HG03025 (cell line): ENCODE measurements at regions not wholly inside any gene's neighbourhood (a gene's known extent, or its start where the extent isn't known, plus 50 kb on each side); places are given as distances from the start of the nearest gene placed in this dataset.
"Not testable (repeated sequence)": the region's sequence is repeated elsewhere in the genome, so short reads cannot be mapped to it uniquely, and the experiment has no call there.

Source experiments
- ATAC-seq: cut with Tn5 transposase; IDR thresholded peaks from one replicate; pipeline ENCODE4 v1.9.1; 2021; ENCODE audit warnings: mild to moderate bottlenecking, moderate library complexity; ENCODE audit not compliant: unreplicated experiment, low FRiP score

DNA sequence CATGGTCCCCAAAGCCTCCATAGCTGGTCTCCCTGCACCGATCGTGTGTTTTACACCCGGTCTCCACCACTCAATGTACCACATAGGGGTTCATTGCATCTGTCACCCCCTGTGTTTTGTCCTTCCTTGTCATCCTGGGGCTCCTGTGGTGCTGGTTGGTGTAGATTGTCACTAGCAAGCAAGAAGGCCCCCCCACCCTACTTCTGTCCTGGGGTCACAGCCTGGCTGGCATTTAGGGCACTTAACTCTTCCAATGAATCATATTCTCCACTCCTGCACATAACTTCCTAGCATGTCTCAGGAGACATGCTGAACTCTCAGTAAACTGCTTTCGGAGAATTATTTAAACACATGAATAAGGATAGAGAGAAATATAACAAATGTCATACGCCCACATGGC is 161.4 kb downstream of the BCL2L11 start:
- ATAC-seq: not testable (repeated sequence)

DNA sequence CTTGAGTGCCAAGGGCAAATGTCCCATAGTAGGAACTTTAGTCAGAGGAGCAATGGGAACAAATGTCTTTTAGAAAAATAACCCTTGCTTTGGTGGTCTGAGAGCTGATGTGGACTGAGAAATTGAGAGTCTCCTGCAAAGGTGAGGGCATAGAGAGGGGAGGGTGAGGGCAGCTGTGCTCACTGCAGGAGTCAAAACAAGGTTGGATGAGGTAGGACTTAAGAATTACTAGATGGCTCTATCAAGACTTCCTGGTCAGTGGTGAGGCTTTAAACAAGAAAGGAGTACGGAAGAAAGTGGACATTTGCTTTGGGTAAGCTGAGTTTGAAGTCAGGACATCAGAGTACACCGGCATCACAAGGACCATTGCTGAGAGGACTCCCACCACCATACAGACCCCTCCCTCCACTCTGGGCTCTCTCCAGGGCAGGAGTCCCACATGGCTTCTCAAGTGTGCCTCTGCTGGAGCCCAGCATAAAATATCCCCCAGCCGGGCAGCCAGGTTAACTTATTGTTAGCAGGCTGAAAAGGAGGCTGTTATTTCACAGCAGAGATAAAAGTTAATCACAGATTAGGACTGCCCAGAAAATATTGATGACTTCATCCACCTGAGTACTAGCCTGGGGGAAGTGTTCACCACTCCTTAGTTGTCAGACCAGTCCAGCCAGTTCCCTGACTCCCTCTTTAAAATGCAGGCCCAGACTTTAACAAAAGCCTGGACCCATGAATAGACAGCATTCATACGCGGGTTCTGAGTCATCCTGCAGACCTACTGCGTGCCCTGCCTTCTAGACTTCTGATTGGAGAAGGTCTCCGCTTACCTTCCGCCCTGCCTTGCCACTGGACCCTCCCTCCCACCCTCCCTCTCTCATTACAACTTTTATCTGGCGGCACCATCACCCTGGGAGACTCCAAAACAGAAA is 167.2 kb downstream of the BCL2L11 start:
- ATAC-seq: not testable (repeated sequence)

DNA sequence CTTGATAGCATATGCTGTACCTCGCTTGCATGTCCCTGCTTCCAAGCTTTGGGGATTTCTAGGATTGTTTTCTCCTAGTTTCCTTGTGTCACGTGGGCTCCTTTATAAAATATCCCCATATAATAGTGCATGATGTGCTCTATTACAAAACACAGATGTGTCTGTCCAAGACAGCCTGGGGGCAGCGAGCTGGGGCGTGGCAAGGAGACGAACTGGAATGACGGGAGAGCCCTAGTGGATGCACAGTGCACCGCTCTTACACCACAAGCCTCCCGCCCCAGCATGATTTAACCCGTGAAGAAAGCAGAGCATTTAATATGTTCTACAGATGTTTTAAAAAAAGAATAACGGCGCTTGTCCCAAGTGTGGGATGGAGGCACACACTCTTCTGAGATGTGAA is 169.7 kb downstream of the BCL2L11 start:
- ATAC-seq: not testable (repeated sequence)

DNA sequence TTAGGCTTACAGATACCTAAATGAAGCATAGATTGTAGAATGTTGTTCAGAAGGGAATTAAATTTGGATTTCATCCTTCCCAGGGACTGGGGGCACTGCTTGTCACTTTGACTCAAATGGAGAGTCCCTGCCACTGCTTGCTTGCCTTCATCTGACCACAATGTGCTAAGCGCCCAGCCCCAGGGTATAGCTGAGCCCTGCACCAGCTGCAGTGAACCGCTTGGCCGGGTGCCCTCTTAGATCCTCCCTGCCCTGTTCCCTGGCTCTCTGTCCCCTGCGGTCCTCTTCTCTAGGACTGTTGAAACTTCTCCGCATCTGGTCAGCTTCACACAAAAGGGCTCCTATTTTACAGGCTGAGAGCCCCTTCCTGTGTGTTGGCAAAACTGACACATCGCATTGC is 170.9 kb downstream of the BCL2L11 start:
- ATAC-seq: not testable (repeated sequence)

DNA sequence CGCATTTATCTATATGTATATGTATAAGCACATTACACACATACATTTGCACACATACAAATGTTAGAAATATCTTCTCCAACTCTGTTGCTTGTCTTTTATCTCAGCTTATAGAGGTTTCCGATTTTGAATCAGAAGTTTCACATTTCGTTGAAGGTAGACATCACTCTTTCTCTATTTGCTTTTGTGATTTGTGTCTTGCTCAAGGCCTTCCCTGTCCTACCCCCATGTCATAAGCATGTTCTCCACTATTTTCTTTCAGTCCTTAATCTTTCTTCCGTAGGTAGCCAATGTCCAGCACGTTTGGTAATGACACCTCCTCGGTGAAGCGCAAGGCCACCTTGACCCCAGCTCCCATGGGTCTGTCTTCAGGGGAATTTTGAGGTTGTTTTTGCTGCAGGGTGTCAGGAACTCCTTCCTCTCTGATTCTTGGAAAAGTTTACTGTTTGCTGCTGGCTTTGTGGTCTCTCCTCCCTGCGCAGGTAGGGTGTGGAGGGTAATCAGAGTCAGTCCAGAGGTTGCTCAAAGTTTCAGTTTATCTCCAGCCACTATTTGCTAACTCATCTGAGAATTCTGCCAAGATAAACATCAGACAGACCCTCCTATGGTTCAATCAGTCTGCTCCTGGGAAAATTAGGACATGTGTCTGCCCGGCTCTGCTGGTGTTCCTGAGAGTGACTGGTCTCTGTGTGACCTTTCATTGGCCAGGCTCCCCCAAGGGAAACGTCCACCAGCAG is 171.7 kb downstream of the BCL2L11 start:
- not testable (repeated sequence) for ATAC-seq

DNA sequence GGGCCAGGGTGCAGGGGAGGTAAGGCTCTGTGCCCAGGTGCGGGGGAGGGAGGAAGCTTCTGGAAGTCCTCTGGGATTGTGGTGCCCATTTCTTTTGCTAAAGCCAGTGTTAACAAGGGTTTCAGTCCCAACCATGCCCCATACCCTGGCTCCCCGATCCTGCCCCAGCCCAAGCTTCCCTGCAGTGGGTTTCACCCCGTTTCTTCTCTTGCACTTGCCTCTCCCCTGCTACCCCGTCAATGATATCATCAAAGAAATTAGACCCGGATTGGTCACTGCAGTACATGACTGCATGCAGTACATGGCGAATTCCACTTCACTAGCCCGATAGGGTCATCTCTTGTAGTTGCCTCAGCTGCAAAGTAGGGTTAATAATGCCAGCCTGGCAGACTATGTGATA is 174.0 kb downstream of the BCL2L11 start:
- ATAC-seq: not testable (repeated sequence)

DNA sequence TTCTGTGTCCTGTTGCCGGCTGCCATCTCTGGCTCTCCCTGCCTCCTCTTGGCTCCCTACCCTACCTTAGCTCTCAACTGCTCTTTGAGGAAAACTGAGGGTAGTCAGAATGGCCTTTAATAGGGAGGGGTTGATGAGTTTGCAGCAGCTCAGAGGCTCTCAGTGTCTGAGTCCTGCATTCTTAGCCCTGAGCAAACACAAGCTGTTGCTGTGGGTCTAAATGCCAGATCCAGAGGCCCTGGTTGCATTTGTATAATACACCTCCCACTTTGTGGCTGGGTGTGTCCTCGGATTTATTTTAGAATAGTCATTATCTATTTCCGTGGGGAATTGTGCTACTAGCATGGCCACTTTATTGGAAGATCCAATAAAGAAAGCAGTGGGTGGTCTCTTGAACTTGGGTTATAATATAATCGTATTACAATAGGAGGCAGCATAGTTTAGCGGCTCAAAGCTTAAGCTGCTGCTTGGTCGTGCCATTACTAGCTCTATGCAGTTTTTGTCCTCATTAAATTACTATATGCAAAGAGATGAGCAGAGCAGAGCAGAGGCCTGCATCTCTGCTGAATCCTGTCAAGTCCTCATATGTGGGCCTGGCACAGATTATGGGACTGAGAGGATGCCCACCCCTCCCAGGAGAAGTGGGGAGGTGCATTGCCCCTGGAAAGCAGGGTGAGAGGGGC is 175.5 kb downstream of the BCL2L11 start:
- ATAC-seq: not testable (repeated sequence)

DNA sequence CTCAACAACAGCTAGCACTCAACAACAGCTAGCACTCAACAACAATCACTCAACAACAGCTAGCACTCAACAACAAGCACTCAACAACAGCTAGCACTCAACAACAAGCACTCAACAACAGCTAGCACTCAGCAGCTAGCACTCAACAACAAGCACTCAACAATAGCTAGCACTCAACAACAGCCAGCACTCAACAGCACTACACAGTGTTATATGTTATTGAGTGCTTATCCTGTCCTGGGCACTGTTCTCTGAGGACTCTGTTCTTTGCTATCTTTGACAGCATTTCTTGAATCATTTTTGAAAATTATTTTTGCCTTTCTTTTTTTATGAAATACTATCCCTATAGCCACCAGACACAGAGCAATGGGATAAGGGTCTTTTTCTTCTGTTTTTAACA is 176.4 kb downstream of the BCL2L11 start:
- ATAC-seq: not testable (repeated sequence)

DNA sequence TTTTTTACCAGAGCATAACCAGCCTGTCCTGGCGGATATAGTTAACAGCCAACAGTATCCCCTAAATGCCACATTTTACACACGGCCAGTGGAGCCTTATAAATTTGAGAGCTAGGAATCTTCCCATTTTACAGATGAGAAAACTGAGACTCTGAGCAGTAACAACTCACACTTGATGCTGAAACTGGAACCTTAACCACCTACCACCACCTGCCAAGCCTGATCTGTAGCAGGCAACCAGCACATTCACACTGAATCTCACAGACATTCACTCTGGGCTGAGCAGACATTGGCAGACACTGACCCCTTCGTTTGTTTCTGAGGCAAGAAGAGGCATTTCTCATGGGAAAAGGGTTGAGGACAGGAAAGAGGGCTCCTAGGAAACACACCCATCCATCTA is 178.2 kb downstream of the BCL2L11 start:
- not testable (repeated sequence) for ATAC-seq

DNA sequence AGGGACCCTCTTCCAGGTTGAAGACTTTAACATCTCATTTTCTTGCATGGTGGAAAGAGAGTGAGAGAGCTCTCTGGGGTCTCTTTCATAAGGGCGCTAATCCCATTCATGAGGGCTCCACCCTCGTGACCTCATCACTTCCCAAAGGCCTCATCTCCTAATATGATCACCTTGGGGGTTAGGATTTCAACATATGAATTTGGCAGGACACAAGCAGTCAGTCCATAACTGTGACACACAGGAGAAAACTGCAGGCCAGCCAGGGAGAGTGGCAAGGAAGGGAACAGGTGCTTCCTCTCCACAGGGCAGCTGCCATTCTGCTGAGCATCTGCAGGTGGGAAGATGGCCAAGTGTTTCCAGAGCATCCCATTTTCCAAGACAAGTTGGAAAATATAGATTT is 178.9 kb downstream of the BCL2L11 start:
- not testable (repeated sequence) for ATAC-seq

DNA sequence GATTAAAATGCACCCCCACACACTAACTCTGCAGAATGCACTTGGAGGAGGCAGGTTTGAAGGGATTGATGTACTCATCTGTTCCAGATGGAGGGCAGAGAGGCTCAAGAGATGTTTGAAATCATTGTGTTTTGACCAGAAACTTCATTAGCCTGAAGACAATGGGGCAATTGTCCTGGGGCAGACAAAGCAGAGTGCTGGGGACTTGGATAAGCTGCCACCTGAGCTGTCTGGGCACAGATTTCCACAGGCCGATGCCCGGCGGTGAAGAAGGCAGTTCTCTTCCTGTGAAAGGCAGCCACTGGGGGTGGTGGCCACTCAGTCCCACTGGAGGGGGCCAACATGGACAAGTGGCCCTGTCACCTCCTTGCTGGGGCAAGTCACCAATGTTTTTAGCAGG is 181.0 kb downstream of the BCL2L11 start:
- ATAC-seq: not testable (repeated sequence)

DNA sequence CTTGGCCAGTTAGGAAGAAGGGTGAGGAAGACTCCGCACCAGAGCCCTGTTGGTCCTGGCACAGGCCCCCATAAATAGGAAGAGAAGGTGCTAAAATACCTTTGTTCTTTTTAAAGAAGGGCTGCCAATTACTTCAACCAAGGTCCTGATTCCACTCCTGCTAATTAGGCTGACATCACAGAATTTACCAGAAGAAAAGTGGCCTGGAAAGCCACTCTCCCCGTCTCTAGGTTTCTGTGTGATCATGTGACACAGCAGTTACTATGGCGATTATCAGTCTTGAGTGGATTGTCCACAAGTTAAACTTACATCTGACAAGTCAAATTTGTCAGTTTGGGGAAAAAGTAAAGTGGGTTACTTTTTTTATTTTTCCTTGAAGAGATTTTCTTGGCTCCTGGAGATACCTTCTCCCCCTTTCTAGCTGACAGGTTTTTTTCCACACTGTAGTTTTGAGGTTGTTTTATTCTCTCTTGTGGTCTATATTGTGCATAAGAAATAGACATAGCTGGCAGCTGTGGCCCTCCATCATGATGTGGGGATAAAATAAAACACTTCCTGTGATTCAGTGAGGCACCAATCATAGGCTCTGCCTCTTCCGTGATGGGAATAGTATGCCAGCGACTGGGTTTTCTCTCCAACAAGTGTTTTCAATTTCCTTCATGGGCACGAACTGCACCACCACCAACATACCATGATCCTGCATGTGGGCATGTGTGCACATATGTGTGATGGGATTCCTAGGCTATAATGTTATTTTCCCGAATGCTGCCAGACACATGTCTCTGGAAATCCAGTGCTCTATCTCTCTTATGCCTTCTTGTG is 181.9 kb downstream of the BCL2L11 start:
- ATAC-seq: not testable (repeated sequence)

DNA sequence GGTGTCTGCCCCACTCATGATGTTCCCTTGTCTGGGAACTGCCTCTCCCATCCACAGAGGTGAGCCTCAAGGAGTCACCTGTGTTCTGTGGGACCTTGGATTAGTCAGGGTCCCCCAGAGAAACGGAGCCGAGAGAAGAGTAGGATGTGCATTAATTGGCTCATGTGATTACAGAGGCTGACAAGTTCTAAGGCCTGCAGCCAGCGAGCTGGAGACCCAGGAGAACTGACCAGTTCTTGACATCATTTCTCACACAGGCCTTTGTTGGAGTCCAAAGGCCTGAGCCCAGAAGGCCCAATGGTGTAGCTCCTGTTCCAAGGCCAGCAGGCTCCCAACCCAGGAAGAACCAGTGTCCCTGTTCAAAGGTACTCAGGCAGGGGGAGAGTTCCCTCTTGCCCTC is 186.6 kb downstream of the BCL2L11 start:
- not testable (repeated sequence) for ATAC-seq

DNA sequence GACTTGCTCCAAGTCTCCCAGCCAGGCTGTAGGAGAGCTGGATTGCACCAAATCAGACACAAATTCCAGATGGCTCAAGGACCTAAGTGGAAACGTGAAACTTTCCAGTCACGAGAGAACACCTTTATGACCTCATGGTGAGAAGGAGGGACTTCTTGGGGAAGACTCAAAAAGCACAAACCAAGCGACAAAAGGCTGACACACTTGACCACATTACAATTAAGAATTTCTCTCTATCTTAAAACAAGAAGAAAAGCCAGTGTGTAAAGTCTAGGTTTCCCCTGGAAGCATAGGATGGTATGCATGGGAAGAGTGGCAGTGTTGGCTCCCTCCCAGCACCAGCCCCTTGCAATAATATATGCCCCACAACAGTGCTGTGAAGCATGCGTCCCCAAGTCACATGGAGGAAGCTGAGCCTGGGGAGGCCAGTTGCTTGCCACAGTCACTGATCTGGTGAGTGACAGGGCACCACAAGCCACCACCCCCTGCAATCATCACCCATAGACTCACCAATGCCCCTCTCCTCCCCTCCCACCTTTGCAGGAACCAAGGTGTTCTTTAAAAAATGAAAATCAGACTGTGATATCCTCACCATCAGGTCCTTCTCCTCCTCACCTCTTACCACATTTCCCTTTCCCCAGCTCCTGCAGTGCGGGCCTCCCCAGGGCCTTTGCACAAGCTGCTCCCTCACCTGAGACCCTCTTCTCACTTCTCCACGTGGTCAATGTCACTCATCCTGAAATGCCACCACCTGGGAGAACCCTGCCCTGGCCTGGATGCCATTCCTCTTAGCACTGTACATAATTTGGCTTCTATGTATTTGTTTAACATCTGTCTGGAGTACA is 188.7 kb downstream of the BCL2L11 start:
- not testable (repeated sequence) for ATAC-seq

DNA sequence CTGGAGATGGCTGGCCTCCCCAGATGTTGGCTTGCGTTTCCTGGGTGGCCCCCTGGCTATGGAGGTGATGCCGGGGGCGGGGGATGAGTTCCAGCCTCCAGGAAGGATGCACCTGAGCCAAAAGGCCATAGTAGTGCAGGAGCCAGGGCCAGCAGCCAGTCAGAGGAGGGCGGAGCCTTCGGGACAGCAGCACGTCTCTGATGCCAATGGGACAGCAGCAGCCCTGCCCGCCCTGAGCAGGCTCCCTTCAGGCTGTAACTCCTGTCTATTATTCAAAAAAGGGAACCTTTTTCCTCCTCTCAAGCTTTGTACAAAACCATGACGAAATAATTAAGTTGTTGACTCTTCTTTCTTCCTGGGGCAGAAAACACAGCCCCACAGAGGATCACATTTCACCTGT is 189.7 kb downstream of the BCL2L11 start:
- not testable (repeated sequence) for ATAC-seq

DNA sequence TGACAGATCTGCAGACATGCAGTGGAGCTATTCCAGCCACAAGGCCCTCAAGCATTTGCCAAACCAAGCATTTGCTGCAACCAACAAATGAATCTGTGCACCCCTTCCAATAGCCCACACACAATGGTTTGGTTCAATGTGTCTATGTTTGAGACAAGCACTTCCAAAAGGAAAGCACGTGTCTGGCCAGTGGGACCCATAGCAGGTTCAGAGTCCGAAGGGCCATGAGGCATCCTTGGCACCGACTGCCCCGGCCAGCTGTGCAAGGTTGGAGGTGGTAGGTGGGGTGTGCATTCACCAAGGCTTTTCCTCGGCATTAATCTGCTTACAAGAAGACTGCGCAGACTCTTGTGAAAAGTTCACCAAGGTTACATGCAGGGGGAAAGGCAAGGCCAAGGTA is 190.9 kb downstream of the BCL2L11 start:
- ATAC-seq: not testable (repeated sequence)

DNA sequence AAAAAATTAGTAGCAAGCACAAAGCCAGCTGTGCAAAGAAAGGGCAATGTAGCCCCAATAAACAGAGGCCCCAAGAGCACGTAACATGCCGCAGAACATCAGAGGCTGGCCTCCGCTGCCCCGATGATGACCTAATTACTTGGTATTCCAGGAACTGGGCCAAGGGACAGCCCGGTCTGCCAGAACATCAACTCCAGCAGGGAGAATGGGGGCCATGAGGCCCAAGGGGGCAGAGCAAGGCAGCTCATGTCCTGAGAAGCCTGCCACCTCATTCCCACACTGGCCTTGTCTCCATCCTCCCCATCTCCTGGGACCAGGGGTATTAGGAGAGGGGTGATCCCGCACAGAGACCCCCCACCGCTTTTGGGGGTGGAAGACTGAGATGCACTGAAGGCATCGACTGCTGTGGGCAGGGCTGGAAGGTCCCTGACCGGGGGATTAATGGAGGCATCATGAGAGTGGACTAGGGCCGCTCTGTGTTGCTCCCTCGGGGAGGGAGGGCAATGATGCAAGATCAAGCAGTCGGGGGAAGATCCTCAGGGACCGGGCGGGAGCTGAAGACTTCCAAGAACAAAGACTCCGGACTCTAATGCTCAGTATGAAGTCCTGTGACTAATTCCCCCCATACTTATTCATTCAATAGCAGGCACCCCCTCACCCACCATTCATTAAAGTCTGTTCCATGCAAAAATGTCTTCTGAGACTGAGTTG is 192.3 kb downstream of the BCL2L11 start:
- not testable (repeated sequence) for ATAC-seq

DNA sequence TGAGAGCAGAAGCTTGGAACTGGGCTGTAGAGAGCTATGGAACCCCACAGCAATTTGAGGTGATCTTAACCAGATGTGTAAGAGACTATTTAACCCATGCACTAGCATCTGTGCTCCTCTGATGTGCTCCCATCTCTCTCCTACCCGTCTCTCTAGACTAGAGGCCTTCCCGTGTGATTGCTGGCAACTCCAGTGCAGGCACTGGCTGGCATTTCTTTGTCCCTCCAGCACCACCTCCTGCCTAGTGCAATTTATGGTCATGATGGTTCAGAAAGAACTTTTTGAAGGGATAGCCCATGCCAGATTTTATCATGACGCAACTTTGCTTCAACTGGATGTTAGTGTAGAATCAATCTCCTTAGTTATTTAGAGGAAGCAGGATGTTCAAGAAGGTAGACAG is 193.0 kb downstream of the BCL2L11 start:
- not testable (repeated sequence) for ATAC-seq
